HG03432 (cell line): ENCODE measurements at regions not wholly inside any gene's neighbourhood (a gene's known extent, or its start where the extent isn't known, plus 50 kb on each side); places are given as distances from the start of the nearest gene placed in this dataset.

Experiments
- ATAC-seq: cut with Tn5 transposase; IDR thresholded peaks from one replicate; pipeline ENCODE4 v1.9.1; 2021; ENCODE audit warnings: mild to moderate bottlenecking, moderate library complexity; ENCODE audit not compliant: unreplicated experiment

- ATAC-seq, result peak; percentile 87
Measured at GRCh38 chr2:195021711-195022507, 635.1 kb upstream of the SLC39A10 start.

GRCh38 chr2:195018462-195018861 is 638.6 kb upstream of the SLC39A10 start:
- no peak for ATAC-seq

GRCh38 chr2:195017890-195018289 is 639.1 kb upstream of the SLC39A10 start:
- no peak for ATAC-seq

GRCh38 chr2:195016841-195017240 is 640.2 kb upstream of the SLC39A10 start:
- ATAC-seq, result no peak

GRCh38 chr2:195009202-195009601 is 647.8 kb upstream of the SLC39A10 start:
- no peak for ATAC-seq

- no peak for ATAC-seq
Measured at GRCh38 chr2:195006856-195007255, 650.2 kb upstream of the SLC39A10 start.

- ATAC-seq, result no peak
Measured at GRCh38 chr2:195003881-195004471, 653.0 kb upstream of the SLC39A10 start.

- ATAC-seq, result no peak
Measured at GRCh38 chr2:195001924-195002323, 655.1 kb upstream of the SLC39A10 start.

GRCh38 chr2:194999771-195000170 is 657.3 kb upstream of the SLC39A10 start:
- no peak for ATAC-seq

- ATAC-seq, result peak; percentile 62
Measured at GRCh38 chr2:194992648-194993047, 664.4 kb upstream of the SLC39A10 start.

GRCh38 chr2:194985258-194985657 is 671.8 kb upstream of the SLC39A10 start:
- ATAC-seq, result no peak

GRCh38 chr2:194962254-194962653 is 694.8 kb upstream of the SLC39A10 start:
- ATAC-seq, result no peak

- ATAC-seq, result no peak
Measured at GRCh38 chr2:194954218-194954617, 702.8 kb upstream of the SLC39A10 start.

GRCh38 chr2:194946826-194947225 is 710.2 kb upstream of the SLC39A10 start:
- ATAC-seq, result no peak

- ATAC-seq, result no peak
Measured at GRCh38 chr2:194938066-194938465, 719.0 kb upstream of the SLC39A10 start.

GRCh38 chr2:194927489-194927888 is 729.5 kb upstream of the SLC39A10 start:
- ATAC-seq, result no peak

- ATAC-seq, result no peak
Measured at GRCh38 chr2:194926873-194927272, 730.2 kb upstream of the SLC39A10 start.

GRCh38 chr2:194925742-194926141 is 731.3 kb upstream of the SLC39A10 start:
- no peak for ATAC-seq

- ATAC-seq, result no peak
Measured at GRCh38 chr2:194917519-194917918, 739.5 kb upstream of the SLC39A10 start.

GRCh38 chr2:194915485-194915884 is 741.5 kb upstream of the SLC39A10 start:
- no peak for ATAC-seq

- no peak for ATAC-seq
Measured at GRCh38 chr2:194907569-194907968, 749.5 kb upstream of the SLC39A10 start.

GRCh38 chr2:194896871-194897270 is 760.2 kb upstream of the SLC39A10 start:
- ATAC-seq, result no peak

- ATAC-seq, result no peak
Measured at GRCh38 chr2:194883711-194884110, 773.3 kb upstream of the SLC39A10 start.
